Body of pancreas (tissue), 4 donors: ENCODE measurements at regions not wholly inside any gene's neighbourhood (a gene's known extent, or its start where the extent isn't known, plus 50 kb on each side); places are given as distances from the start of the nearest gene placed in this dataset.

ENCODE experiments used
- ATAC-seq: fragments of 150-250 bp; one replicate; pipeline ENCODE4 v1.9.1; 2016
- DNase-seq, 4 donors: peaks; one replicate each; pipeline ENCODE4 v3.0.0-alpha.2; 2019
- H3K27ac ChIP-seq, 4 donors: fragments of 200-600 bp; sonication (generic); 1 replicate in 3 of 4; 2 replicates in 1 of 4; pipeline versions ENCODE4 v1.5.1 to v1.6.1; 2016 to 2019; ENCODE audit warnings: mild to moderate bottlenecking in 1 of 4, mixed read lengths in 1 of 4, moderate library complexity in 1 of 4
- H3K27me3 ChIP-seq, 2 donors: fragments of 200-600 bp; sonication (generic); one replicate each; pipeline ENCODE4 v1.6.0; 2016; ENCODE audit warnings: mild to moderate bottlenecking in 1 of 2
- H3K36me3 ChIP-seq, 2 donors: fragments of 200-600 bp; sonication (generic); replicated peaks in 1 of 2; 2 replicates each; pipeline ENCODE4 v1.5.1; 2016; ENCODE audit warnings: low read depth in 2 of 2; ENCODE audit not compliant: insufficient read depth in 1 of 2
- H3K4me1 ChIP-seq: fragments of 200-600 bp; sonication (generic); one replicate; pipeline ENCODE4 v1.6.0; 2016
- H3K4me3 ChIP-seq, 2 donors: fragments of 200-600 bp; sonication (generic); 1 replicate in 1 of 2; 2 replicates in 1 of 2; pipeline ENCODE4 v1.5.1; 2016 to 2019
- H3K9me3 ChIP-seq, 3 donors: fragments of 200-600 bp; sonication (generic); 1 replicate in 2 of 3; 2 replicates in 1 of 3; pipeline ENCODE4 v1.5.1; 2016
- CTCF ChIP-seq, 7 experiments: fragments of 450-650 bp in 4 of 7; fragments of 200-600 bp in 3 of 7; sonication (generic) in 3 of 7; IDR thresholded peaks; one replicate each; pipeline ENCODE4 v1.5.1; 2016 to 2019; ENCODE audit warnings: antibody characterized with exemption in 7 of 7
- POLR2A ChIP-seq, 3 donors: fragments of 450-650 bp; IDR thresholded peaks; one replicate each; pipeline ENCODE4 v1.6.1; 2016; ENCODE audit warnings: antibody characterized with exemption in 3 of 3, mild to moderate bottlenecking in 2 of 3
- WGBS, 2 donors: methylation state at CpG; one replicate each; pipeline ENCODE4 v1.1.5; 2017; 5-methylcytosine and 5-hydroxymethylcytosine counted together
- intact Hi-C: fragments of 100-400 bp; cut with DNase I; formaldehyde crosslinking; loops from one replicate; pipeline ENCODE4 v1.15.1; 2023

GRCh38 chr10:44173608-44173894 lies 211.3 kb downstream of the CXCL12 start:
- 79 to 89% methylated on average over 4 of the region's 4 CpGs for WGBS, 2 donors
- no peaks in the 10 kb centered on the region for H3K27me3 ChIP-seq
- no peak for ATAC-seq
- no peak overlapping the region for H3K4me3 ChIP-seq
- no peaks in the 10 kb centered on the region for H3K36me3 ChIP-seq
- no peak overlapping the region for H3K27ac ChIP-seq
- no peak for TF ChIP-seq POLR2A (IDR thresholded peaks at IDR 0.05)
- no peak for TF ChIP-seq CTCF (IDR thresholded peaks at IDR 0.05)
- H3K9me3 ChIP-seq: no peaks in the 10 kb centered on the region
- DNase-seq: no peak
- peaks cover 19% of the 10 kb centered on the region for H3K4me1 ChIP-seq
- intact Hi-C loops: no loop called here

DNA sequence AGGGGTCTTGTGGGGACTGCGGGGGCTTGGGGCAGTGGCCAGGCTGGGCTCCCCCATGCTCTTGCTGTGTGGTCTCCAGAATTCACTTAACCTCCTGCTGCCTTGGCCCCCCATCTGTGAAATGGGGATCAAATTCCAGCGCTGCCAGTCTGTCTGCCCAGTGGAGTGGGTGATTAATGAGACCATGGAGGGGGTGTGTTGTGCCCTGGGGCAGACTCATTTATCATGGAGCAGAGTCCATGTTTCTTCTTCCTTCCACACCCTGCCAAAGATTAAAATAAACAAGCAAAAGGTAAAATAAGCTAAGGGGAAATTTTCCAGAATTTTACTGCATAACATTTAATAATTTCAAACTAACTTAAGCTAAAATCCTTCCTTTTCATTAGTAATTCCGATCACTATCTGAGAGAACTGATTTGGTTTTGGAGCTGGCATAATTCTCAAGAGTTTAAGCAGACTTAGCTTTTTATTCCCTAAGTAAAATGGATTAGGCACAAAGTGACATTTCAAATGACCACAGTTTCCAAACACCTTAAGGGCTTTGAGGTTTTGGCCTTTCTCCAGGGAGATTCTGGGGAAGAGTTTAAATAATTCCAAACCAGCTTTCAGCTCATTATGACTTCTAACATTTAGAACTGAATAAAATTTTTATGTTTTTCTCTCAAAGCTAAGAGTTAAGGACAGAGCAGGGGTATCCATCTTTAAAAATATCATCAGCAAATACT lies 211.9 kb downstream of the CXCL12 start:
- H3K9me3 ChIP-seq: no peaks in the 10 kb centered on the region
- DNase-seq: no peak
- no peak overlapping the region for H3K27ac ChIP-seq
- intact Hi-C loops: no loop called here
- H3K36me3 ChIP-seq: no peaks in the 10 kb centered on the region
- TF ChIP-seq POLR2A (IDR thresholded peaks at IDR 0.05): no peak
- TF ChIP-seq CTCF (IDR thresholded peaks at IDR 0.05): no peak
- no peak overlapping the region for H3K4me3 ChIP-seq
- WGBS, 2 donors: 36 to 61% methylated on average over 2 to 3 of the region's 3 CpGs
- peak; percentile 38 for ATAC-seq
- H3K27me3 ChIP-seq: no peaks in the 10 kb centered on the region
- H3K4me1 ChIP-seq: peaks cover 19% of the 10 kb centered on the region

DNA sequence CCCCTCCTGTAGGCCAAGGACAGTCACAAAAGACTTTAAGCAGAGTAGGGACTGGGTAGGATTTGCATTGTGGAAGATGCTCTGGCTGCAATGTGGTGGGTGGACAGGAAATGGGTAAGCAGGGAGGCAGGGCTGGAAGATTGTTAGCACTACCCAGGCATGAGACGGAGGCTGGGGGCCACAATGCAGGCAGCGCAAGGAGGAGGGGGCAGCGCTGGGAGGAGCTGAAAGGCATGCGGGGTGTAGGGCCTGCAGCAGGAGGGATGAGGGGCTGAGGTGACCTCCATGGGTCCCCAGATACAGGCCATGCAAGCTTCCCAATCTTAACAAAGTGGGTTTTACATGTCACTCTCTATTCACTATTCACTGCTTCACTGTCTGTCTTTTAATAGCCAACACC lies 213.1 kb downstream of the CXCL12 start:
- no peak for DNase-seq

GRCh38 chr10:44168478-44168877 lies 216.4 kb downstream of the CXCL12 start:
- peaks cover 23% of the 10 kb centered on the region for H3K4me1 ChIP-seq
- intact Hi-C loops: no loop called here
- TF ChIP-seq POLR2A (IDR thresholded peaks at IDR 0.05): no peak
- no peak for TF ChIP-seq CTCF (IDR thresholded peaks at IDR 0.05)
- no peak for DNase-seq
- H3K27me3 ChIP-seq: no peaks in the 10 kb centered on the region
- no peak overlapping the region for H3K4me3 ChIP-seq
- ATAC-seq: no peak
- 66% methylated on average over 5 of the region's 5 CpGs for WGBS, 2 donors
- no peaks in the 10 kb centered on the region for H3K36me3 ChIP-seq
- no peak overlapping the region for H3K27ac ChIP-seq
- H3K9me3 ChIP-seq: no peaks in the 10 kb centered on the region

More for the DNA sequence above, 213.1 kb downstream of the CXCL12 start:
- Histone ChIP-seq H3K27ac (no peak overlapping the region), H3K4me1 (peaks cover 19% of the 10 kb centered on the region), H3K36me3 (no peaks in the 10 kb centered on the region), H3K9me3 (no peaks in the 10 kb centered on the region), H3K27me3 (no peaks in the 10 kb centered on the region), H3K4me3 (no peak overlapping the region)
- no peak for TF ChIP-seq POLR2A (IDR thresholded peaks at IDR 0.05)
- TF ChIP-seq CTCF (IDR thresholded peaks at IDR 0.05): no peak
- WGBS, 2 donors: 92 to 97% methylated on average over 4 of the region's 4 CpGs
- no peak for ATAC-seq
- intact Hi-C loops: no loop called here

GRCh38 chr10:44167752-44168151 lies 217.1 kb downstream of the CXCL12 start:
- H3K27me3 ChIP-seq: no peaks in the 10 kb centered on the region
- no peak for TF ChIP-seq CTCF (IDR thresholded peaks at IDR 0.05)
- TF ChIP-seq POLR2A (IDR thresholded peaks at IDR 0.05): no peak
- no peaks in the 10 kb centered on the region for H3K36me3 ChIP-seq
- intact Hi-C loops: no loop called here
- ATAC-seq (no peak), DNase-seq (no peak)
- H3K4me3 ChIP-seq: no peak overlapping the region
- H3K27ac ChIP-seq: no peak overlapping the region
- 78 to 87% methylated on average over 6 of the region's 6 CpGs for WGBS, 2 donors
- H3K9me3 ChIP-seq: no peaks in the 10 kb centered on the region
- H3K4me1 ChIP-seq: peaks cover 15% of the 10 kb centered on the region
